HG02938 (cell line): ENCODE measurements at regions not wholly inside any gene's neighbourhood (a gene's known extent, or its start where the extent isn't known, plus 50 kb on each side); places are given as distances from the start of the nearest gene placed in this dataset.

Source experiments
- ATAC-seq: cut with Tn5 transposase; IDR thresholded peaks from one replicate; pipeline ENCODE4 v1.9.1; 2021; ENCODE audit warnings: mild to moderate bottlenecking, moderate library complexity; ENCODE audit not compliant: unreplicated experiment

DNA sequence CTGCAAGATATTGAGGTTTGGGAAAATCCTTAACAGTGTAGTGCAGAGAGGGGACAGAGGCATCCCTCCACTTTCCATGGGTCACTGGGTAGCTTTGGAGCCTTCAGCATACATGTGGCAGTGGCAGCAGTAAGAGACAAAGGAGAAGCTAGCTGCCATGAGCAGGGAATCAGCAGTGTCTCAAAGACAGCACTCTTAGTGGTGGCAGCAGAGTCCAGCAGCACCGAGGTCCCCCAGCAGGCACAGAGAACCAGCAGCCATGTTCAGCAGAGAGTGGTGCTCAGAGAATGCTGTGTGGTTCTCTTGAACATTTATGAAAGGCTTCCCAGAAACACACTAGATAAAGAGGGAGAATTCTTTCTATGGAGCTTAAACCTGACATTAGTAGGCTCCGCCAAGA, 308.5 kb downstream of the CENPC start:
- no peak for ATAC-seq

DNA sequence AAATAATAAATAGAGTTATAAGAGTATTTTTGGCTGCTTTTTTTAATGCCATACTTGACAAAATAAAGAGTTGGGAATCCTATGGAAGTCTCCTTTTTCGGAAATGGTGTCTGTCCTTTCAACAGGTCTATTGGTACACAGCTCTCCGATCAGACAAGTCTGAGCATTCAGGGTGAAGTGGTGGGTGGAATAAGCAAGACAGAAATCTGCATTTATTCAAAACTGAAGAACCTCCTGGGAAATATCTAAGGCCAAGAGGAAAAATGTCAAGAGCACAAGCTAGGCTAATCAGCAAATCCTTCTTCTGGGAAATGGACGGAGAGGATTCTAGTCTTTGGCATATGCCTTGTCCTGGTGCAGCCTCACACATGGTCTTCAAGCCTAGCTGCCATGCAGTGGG, 309.0 kb downstream of the CENPC start:
- ATAC-seq = no peak

DNA sequence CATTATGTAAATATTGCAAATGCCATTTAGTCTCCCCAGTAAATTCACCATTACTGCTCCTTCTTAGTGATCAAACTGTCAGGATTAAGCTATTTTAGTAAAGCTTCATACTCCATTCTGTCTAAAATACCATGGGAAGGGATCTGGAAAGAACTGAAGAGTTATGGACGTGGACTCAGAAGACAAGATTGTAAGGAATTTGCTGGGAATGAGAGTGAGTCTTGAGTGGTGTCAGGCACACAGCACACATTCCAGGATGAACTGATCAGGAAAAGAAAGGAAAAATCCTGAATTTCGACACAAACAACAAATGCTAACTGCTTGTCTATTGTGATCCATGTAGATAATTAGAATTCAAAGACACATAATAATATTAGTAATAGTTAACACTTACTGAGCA, 311.0 kb downstream of the CENPC start:
- ATAC-seq = no peak

DNA sequence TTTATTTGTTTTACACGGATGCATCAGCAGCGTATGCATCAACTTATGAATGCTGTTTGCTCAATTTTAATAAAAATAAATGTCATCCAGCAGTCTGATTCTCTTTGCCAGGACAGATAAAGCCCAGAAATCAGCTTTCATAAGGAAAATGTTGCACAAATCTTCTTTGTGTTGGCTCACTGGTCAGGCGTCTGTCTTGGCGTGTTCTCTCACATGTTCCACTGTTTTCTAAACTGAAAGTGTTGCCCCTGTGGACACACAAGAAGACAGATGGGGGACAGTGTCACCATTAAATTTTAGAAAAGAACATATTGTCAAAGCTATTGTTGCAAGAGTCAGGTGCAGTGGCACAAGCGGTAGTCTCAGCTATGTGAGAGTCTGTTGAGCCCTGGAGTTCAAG, 316.2 kb downstream of the CENPC start:
- ATAC-seq = no peak

DNA sequence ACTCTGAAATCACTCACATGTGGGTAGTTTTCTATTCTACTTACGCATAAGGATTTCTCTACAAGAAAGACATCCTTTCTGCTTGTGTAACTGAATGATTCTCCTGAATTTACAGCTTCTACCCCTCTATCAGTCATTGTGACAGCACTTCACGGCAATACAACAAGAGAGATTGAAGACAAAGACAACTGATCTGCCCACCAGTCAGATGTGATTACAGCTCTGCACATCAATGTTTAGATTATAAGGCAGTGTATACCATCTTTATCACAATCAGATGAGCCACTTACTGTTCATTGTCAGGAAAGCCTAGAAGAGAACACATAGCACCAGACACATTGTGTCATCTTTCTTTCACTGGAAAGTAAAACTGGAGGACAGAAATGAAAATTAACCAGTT, 324.4 kb downstream of the CENPC start:
- ATAC-seq = no peak

DNA sequence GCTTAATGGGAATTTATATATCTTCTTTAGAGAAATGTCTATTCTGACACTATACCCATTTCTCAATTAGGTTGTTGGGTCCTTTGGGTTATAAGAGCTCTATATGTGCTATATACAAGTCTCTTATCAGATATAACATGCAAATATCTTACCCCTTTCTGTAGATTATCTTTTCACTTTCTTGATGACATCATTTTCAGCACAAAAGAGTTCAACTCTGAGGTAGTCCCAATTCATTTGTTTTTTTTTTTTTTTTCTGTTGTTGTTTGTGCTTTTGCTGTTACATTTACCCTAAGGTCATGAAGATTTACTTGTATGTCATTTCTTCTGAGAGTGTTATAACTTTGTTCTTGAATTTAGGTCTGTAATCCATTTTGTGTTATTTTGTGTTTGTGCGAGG, 326.4 kb downstream of the CENPC start:
- ATAC-seq = no peak

DNA sequence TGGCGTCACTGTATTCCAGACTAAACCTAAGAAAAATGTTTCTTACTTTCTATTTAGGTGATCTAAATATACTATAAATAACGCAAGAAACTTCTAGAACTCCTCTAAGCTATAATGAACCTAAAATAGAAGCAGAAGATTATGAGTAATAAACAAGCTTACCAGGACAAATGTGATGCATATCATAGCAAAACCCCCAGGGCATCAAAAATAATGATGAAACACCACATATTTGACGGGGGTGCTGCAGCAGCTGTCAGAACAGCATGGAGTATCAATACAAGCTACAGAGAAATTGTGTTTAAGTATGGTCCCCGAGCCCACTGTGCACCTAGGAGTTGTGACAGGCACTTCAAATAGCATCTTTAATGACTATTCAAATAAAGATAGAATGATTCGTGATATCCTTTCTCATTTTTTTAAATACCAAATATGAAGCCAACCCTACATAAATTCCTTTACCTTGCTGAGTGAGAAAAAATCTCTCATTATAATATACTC, 337.3 kb downstream of the CENPC start:
- ATAC-seq = no peak

DNA sequence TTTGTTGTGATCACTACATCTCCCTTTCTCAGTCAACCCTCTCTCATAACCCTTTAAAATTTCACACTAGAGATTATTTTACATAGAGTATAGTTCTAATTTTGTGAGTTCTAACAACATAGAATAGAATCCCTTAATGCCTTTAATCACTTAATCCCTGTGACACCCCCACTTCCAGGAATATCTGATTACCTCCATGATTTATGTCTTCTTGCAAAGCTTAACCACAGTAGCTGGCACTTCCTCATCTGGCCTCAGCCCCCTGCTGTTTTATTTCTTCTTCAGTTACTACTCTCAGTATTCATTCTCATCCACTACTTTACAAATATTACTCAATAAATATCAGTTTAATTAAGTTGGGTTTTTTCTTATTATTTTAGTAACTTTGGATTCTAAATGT, 340.9 kb downstream of the CENPC start:
- no peak for ATAC-seq

DNA sequence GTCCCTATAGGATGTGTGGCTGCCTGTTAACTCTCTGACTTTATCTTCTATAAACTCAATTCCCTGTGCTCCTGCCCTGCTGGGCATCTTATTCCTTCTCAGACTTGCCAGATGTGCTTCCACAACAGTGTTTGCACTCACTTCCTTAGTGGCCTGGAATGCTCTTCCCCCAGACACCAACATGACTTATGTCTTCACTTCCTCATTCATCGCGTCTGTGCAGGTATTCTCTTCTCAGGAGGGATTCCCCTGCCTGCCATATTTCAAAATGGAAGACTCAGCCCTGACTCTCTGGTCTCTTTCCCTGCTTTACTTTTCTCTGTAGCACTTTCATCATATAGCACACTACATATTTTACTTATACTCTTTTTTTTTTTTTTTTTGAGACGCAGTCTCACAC, 344.0 kb downstream of the CENPC start:
- ATAC-seq = no peak

DNA sequence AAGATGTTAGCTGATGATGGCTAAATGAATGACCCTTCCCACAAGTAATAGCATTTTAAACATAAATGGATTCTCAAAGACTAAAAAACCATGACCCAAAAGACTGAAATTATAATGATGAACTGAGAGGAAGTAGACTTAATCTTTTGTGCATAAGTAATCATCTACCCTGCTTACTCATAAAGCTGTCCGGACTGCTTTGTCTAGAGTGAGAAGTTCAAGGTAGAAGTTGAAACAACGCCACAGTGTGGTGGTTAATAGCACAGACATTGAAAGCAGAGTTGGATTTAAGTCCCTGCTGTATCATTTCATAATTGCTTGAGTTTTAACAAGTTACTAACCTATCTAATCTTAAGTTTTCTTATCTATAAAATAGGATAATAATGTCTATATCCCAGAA, 346.6 kb downstream of the CENPC start:
- no peak for ATAC-seq

DNA sequence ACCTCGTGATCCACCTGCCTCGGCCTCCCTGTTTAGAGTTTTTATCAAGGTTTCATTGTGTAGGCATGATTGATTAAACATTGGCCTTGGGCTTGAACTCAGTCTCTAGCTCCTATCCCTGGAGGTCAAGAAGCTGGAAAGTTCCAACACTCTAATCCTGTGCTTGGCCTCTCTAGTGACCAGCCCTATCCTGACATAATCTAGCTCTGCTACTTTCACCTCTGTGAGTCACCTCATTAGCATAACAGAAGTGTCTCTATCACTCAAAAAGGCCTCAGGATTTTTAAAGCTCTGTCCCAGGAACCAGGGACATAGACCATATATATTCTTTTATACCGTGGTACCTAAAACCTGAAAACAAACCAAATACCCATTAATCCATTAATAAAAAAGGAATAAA, 377.5 kb downstream of the CENPC start:
- no peak for ATAC-seq

DNA sequence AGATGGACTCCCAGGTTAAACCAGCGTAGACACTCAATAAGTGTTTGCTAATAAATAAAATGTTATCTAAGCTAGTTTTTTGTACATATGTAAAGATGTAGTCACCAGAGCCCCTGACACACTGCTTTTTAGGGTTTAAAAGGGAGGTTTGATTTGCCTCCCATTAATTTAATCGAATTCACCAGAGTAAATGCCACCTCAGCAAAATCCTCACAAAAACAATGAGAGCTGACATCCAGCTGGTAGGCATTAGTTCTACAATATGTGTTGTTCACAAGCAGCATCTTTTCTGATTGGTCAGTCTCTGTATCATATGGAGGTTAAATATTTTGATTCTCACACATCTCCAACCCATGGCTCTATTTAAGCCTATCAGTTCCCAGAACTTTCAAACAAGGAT, 382.6 kb downstream of the CENPC start:
- no peak for ATAC-seq

DNA sequence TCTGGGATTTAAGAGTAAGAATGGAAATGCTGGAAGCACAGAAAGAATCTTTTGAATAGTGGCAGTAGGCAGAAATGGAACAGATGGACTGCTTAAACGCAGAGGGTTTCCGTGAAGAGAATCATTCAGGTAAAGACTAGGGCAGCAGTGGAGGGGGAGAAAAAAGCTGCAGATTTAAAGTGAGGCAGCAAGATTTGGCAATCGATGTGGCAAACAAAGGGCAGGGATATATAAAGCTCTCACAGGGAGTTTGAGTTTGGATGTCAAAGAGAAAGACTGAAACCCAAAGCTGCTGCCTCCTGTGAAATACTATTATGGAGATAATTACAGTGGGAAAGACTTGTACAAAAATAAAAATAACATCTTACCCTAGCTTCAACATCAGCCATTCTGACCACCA, 384.0 kb downstream of the CENPC start:
- ATAC-seq = no peak

DNA sequence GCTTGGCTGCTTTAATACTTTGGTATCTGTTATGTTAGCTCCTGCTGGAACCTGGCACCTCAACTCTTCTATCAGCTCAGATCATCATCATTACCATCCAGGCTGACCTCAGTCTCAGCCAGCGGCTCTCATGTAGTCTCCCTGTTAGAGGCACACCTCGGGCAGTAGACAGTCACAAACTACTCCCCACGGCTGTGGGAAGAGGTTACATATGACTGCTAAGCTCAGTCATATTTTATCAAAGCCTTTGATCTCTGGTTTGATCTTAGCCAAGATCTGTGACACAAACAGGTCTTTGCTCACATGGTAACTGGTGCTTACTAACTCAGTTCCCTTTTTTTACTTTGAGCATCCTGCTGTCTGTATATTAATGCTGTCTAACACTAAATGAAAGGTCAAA, 384.9 kb downstream of the CENPC start:
- no peak for ATAC-seq

DNA sequence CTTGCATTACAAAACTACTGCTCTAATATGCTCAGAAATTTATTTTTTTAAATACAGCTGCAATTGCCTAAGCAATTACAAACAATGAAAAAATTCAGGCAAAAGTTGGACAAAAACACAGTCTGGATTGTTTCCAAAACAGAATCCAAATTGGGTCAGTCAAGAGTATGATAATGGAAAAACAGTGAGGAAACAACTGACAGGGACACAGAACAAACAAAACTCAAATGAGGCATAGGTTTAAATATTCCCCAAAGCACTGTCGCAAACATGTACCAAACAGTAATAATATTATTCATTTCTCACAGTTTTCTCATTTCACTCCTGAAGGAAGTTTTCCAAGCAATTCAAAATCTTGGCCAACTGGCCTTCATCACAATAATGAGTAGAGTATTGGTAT, 386.6 kb downstream of the CENPC start:
- no peak for ATAC-seq

DNA sequence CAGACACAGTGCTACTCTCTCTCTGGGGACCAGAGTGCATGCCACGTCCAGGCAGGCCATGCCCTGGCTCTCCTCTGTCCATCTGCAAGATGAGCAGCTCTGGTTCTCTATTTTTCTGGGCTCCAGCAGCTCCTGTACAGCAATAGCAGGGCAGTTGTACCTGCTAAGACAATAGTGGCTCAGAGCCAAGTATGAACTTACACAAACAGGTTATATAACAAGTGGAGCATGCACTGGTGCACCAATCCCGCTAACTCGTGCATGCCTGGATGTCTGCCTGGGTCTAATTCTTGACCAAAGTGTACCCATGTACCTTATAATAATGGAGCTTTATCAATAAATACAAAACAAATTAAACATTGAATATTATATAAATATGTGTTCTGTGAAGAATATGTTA, 392.3 kb downstream of the CENPC start:
- no peak for ATAC-seq

DNA sequence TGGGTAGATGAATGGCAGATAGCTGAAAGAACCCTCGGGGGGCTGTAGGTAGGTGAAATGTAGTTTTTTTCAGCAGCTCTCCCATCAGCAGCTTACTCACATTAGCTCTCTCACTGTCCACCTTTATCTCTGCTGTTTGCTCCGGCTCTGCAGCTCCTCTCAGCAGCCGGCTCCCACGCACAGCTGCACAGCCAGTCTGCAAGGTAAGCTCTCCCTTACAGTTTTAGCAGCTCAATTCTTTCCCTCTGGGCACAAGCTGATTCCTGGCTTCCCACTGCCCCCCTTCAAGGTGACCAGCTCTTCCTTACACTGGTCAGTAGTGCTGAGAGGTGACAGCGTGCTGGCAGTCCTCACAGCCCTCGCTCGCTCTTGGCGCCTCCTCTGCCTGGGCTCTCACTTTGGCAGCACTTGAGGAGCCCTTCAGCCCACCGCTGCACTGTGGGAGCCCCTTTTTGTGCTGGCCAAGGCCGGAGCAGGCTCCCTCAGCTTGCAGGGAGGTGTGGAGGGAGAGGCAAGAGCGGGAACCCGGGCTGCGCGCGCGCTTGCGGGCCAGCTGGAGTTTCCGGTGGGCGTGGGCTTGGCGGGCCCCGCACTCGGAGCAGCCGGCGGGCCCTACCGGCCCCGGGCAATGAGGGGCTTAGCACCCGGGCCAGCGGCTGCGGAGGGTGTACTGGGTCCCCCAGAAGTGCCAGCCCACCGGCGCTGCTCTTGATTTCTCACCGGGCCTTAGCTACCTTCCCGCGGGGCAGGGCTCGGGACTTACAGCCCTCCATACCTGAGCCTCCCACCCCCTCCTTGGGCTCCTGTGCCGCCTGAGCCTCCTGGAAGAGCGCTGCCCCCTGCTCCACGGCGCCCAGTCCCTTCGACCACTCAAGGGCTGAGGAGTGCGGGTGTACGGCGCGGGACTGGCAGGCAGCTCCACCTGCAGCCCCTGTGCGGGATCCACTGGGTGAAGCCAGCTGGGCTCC, 393.6 kb downstream of the CENPC start:
- no peak for ATAC-seq

DNA sequence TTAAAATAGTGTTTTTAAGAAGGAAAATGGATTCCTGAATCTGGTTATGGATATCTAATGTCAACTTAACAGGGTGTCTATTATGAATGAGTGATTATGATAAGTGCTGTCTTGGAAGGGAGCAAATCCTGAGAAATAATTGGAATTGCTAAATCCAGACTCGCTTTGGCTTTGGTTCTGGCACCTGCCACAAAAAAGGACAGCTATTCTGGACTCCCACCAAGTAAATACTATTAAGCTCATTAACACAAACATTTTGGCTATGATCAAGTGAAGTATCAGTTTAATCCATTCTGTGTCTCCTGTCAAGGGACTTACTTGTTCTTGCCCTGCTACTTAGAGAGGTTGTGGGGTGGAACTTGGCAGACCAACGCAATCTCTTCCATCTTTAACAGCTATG, 403.7 kb downstream of the CENPC start:
- ATAC-seq = no peak

DNA sequence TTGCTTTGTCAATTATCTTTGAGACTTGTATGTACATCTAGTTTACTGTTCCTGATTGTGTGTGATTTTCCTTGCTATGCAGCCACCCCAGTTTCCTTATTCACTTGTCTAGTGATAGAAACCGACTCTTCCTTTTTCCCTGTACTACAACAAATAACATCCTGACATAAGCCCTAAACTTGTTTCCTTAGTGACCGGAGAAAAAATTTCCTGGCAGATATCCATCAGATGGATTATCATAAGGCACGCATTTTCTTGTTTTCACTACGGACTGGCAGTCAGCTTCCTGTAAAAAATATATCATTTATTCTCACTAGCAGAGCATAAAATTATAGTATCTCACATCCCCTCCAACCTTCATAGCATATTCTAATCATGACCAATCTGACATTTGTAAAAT, 410.7 kb downstream of the CENPC start:
- ATAC-seq = no peak

DNA sequence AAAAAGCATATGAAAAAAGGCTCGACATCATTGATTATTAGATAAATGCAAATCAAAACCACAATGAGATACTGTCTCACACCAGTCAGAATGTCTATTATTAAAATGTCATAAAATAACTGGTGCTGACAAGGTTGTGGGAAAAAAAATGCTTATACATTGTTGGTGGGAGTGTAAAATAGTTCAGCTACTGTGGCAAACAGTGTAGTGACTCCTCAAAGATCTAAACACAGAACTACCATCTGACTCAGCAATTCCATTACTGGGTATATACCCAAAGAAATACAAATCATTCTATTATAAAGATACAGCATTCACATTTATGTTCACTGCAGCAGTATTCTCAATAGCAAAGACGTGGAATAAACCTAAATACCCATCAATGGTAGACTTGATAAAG, 412.1 kb downstream of the CENPC start:
- no peak for ATAC-seq

DNA sequence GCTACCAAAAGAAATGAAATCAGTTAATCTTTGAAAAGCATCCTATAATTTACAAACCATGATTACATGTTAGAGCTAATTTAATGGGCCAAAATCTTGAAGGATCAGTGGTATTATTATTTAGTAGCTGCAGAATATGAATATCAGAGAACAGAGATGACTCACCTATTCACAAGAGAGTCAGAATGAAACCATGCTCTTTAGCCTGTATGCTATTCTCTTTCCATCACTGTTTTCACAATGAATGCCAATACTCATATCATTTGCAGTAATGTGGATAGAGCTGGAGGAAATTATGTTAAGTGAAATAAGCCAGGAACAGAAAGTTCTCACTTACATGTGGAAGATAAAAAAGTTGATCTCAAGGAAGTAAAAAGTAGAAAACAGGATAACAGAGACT, 414.1 kb downstream of the CENPC start:
- peak; percentile 98 for ATAC-seq

DNA sequence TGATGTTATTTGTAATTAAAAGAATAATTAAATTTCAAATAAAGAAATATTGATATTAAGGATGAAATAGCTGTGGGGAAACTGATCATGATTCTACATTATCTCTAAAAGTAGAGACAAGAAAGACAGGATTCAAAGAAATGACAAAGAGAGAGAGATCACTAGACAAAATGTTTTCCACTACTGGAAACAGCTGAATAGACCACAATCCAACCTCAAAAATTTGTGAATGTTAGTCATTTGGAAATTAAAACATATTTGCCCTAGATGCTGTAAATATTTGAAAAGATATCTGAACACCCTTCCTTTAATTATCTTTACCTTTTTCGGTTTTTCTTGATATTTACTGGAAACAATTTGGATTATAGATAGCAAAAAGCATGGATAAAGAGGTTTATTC, 414.9 kb downstream of the CENPC start:
- ATAC-seq = no peak

DNA sequence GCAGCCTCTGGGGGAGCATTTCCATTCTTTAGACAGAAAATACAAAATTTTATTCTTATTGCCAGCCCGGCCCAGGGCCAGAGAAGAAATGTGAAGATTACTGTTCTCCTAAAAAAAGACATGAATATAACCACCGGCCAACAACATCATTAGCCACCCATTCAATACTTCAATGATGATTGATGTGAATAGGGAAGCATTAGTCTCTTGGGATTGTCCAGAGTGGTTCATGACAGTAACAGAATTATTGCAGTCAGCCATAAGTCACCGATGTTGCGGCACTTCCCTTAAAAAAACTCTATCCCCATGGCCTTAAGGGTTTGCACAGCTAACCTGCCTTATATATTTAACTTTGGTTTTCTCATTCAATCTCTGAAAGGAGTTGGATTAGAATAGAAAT, 418.7 kb downstream of the CENPC start:
- ATAC-seq = no peak
